Heart right ventricle (tissue), 16 donors: ENCODE measurements at regions not wholly inside any gene's neighbourhood (a gene's known extent, or its start where the extent isn't known, plus 50 kb on each side); places are given as distances from the start of the nearest gene placed in this dataset.

Experiments used
- ATAC-seq, 8 donors: fragments of 200-7000 bp; cut with Tn5 transposase; one replicate each; pipeline ENCODE4 v1.9.1; 2020; ENCODE audit warnings: mild to moderate bottlenecking in 8 of 8, moderate library complexity in 8 of 8, moderate number of reproducible peaks in 1 of 8
- DNase-seq, 2 donors: peaks; one replicate each; pipeline ENCODE4 v3.0.0-alpha.2; 2020
- H3K27ac ChIP-seq, 10 donors: fragments of 200-600 bp; sonication (generic) in 2 of 10; one replicate each; pipeline versions ENCODE4 v1.5.0 to v1.8.0; 2020 to 2022; ENCODE audit warnings: mild to moderate bottlenecking in 3 of 10
- H3K27me3 ChIP-seq, 7 donors: fragments of 200-600 bp; one replicate each; pipeline ENCODE4 v1.8.0; 2021 to 2022; ENCODE audit warnings: mild to moderate bottlenecking in 2 of 7
- H3K36me3 ChIP-seq, 9 donors: fragments of 200-600 bp; sonication (generic) in 1 of 9; one replicate each; pipeline versions ENCODE4 v1.5.0 to v1.8.0; 2020 to 2022; ENCODE audit warnings: mild to moderate bottlenecking in 2 of 9
- H3K4me1 ChIP-seq, 9 donors: fragments of 200-600 bp; sonication (generic) in 1 of 9; one replicate each; pipeline versions ENCODE4 v1.5.0 to v1.8.0; 2020 to 2022; ENCODE audit warnings: mild to moderate bottlenecking in 4 of 9
- H3K4me3 ChIP-seq, 10 donors: fragments of 200-600 bp; sonication (generic) in 2 of 10; one replicate each; pipeline versions ENCODE4 v1.5.0 to v1.8.0; 2020 to 2022; ENCODE audit warnings: mild to moderate bottlenecking in 7 of 10, moderate library complexity in 2 of 10
- H3K9me3 ChIP-seq, 11 donors: fragments of 200-600 bp in 10 of 11; sonication (generic) in 2 of 11; one replicate each; pipeline versions ENCODE4 v1.5.0 to v1.8.0; 2013 to 2022; ENCODE audit warnings: mild to moderate bottlenecking in 2 of 11, control low read depth in 1 of 11, moderate library complexity in 1 of 11
- WGBS, 2 donors: extraction: QIAGEN DNeasy Blood & Tissue Kit; methylation state at CpG; one replicate each; pipeline ENCODE4 v1.1.7; 2013; ENCODE audit warnings: inconsistent platforms in 1 of 2; 5-methylcytosine and 5-hydroxymethylcytosine counted together
- intact Hi-C, 10 donors: fragments of 100-400 bp; cut with DNase I; formaldehyde crosslinking; loops; one replicate each; pipeline versions ENCODE4 v1.11.1 to v1.14.2; 2022
- microRNA-seq, 2 donors: library from miRNA; unstranded; fragments of <30 nt; microRNA quantifications; one replicate each; pipeline ENCODE4 v1.2.0, GENCODE V29; 2021
- TF ChIP-seq, protein P1 (sequence below), 9 donors: fragments of 200-600 bp; sonication (generic) in 2 of 9; IDR thresholded peaks; one replicate each; pipeline versions ENCODE4 v1.5.0 to v1.8.0; 2021 to 2022; ENCODE audit warnings: antibody characterized with exemption in 9 of 9, mild to moderate bottlenecking in 5 of 9, moderate library complexity in 1 of 9
- donor health status: Arrhythmogenic right ventricular cardiomyopathy.
- donor health status: ischemic (EF 13 %, LVEDD 7.1; RV severe dilation, severe dysfunction).
- donor health status: healthy with polysubstance abuse.
- donor health status: DM: no; HTN: yes; CAD: no.
- donor health status: DM: no; HTN: no; CAD: no.
- donor health status: ischemic (EF 25% LVEDD 6.9; RV normal size, moderate dysfunction).
- donor health status: ischemic (EF 25% LVEDD 5.7; RV mildly dilated, moderate dysfunction).
- donor health status: healthy.
- donor health status: DM: yes; HTN: yes; CAD: no.
- donor health status: Ischemic cardiomyopathy.
- donor health status: ischemic (EF 35%, LVEDD 5.7; RV mildly dilated, moderate dysfunction).
- donor health status: nonischemic (EF 11% LVEDD 7.7; RV severe dilation, severe dysfunction).
- donor health status: DM: yes; HTN: yes; CAD: no.
- donor health status: PGD.
- donor health status: ischemic (EF 29% LVEDD 5.4; RV normal size, mild dysfunction).
- donor health status: nonischemic (EF 23%, LVEDD 6.1; RV moderate dilation, normal function).

DNA sequence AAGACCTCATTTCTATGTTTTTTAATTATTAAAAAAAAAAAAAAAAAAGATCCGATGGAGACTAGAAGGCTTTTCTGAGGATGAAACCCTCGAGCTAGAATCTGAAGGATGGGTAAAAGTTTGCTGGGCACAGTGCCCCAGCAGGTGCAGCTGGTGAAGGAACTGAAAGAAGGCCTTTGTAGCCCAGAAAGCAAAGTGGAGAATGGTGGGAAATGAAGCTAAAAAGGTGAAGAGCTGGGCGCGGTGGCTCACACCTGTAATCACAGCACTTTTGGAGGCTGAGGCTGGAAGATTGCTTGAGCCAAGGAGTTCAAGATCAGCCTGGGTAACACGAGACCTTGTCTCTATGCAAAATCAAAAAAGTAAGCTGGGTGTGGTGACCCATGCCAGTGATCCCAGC, 50.3 kb upstream of the SEC14L1 start:
- WGBS, 2 donors, result 91 to 92% methylated on average over 5 of the region's 5 CpGs
- Histone ChIP-seq H3K4me3 (peak overlapping the region in 3 of 10 donors; percentile 2 to 27 (median 3)), H3K27ac (peak overlapping the region in 3 of 10 donors; percentile 10 to 96 (median 10)), H3K9me3 (no peaks in the 10 kb centered on the region), H3K4me1 (peaks cover 11 to 52% (median 45%) of the 10 kb centered on the region in 9 donors), H3K27me3 (no peaks in the 10 kb centered on the region), H3K36me3 (peaks cover 0 to 60% (median 40%) of the 10 kb centered on the region in 9 donors)
- TF ChIP-seq, protein P1, sequence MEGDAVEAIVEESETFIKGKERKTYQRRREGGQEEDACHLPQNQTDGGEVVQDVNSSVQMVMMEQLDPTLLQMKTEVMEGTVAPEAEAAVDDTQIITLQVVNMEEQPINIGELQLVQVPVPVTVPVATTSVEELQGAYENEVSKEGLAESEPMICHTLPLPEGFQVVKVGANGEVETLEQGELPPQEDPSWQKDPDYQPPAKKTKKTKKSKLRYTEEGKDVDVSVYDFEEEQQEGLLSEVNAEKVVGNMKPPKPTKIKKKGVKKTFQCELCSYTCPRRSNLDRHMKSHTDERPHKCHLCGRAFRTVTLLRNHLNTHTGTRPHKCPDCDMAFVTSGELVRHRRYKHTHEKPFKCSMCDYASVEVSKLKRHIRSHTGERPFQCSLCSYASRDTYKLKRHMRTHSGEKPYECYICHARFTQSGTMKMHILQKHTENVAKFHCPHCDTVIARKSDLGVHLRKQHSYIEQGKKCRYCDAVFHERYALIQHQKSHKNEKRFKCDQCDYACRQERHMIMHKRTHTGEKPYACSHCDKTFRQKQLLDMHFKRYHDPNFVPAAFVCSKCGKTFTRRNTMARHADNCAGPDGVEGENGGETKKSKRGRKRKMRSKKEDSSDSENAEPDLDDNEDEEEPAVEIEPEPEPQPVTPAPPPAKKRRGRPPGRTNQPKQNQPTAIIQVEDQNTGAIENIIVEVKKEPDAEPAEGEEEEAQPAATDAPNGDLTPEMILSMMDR (IDR thresholded peaks at IDR 0.05), result no peak
- no peak for ATAC-seq
- no peak for DNase-seq
- intact Hi-C loops, result loop anchor here in 5 of 10 donors (5.0 to 10.0 kb wide), 4 partner anchors 54 to 157 kb away; partner anchors contain the start of gene SEC14L1 (in 2 of the 5)

Small RNA genes in the stretch of these regions (microRNA-seq; reads per million reads assigned to microRNA genes)
- gene MIR6516, result 17.4 to 24.0 reads per million in 2 donors
